CD14-positive monocyte (primary cell): ENCODE measurements at regions not wholly inside any gene's neighbourhood (a gene's known extent, or its start where the extent isn't known, plus 50 kb on each side); places are given as distances from the start of the nearest gene placed in this dataset.

ENCODE experiments used
- DNase-seq, 3 donors: peaks; one replicate each; pipeline ENCODE4 v3.0.0-alpha.2; 2011 to 2022
- H2AFZ ChIP-seq: 2 replicates; pipeline ENCODE4 v1.6.0; 2012; ENCODE audit warnings: mild to moderate bottlenecking, low read depth, low read length, inconsistent platforms; ENCODE audit not compliant: insufficient read depth, poor library complexity, severe bottlenecking
- H3K27ac ChIP-seq, 2 donors: 1 replicate in 1 of 2; 2 replicates in 1 of 2; pipeline ENCODE4 v1.5.1; 2012 to 2013; ENCODE audit warnings: low read length in 2 of 2, control low read depth in 1 of 2, inconsistent platforms in 1 of 2, low read depth in 1 of 2, mild to moderate bottlenecking in 1 of 2
- H3K27me3 ChIP-seq, 2 donors: one replicate each; pipeline versions ENCODE4 v1.6.0 to v1.6.1; 2011 to 2013; ENCODE audit warnings: low read length in 2 of 2; ENCODE audit not compliant: control insufficient read depth in 2 of 2, insufficient read depth in 2 of 2
- H3K36me3 ChIP-seq, 2 donors: replicated peaks in 1 of 2; 1 replicate in 1 of 2; 2 replicates in 1 of 2; pipeline versions ENCODE4 v1.5.1 to v1.6.1; 2012 to 2013; ENCODE audit warnings: low read length in 2 of 2, control low read depth in 1 of 2, inconsistent platforms in 1 of 2, mild to moderate bottlenecking in 1 of 2; ENCODE audit not compliant: insufficient read depth in 2 of 2, control insufficient read depth in 1 of 2
- H3K4me1 ChIP-seq, 2 donors: 1 replicate in 1 of 2; 2 replicates in 1 of 2; pipeline versions ENCODE4 v1.5.1 to v1.6.1; 2012 to 2013; ENCODE audit warnings: low read length in 2 of 2, control low read depth in 1 of 2, inconsistent platforms in 1 of 2, mild to moderate bottlenecking in 1 of 2, moderate library complexity in 1 of 2; ENCODE audit not compliant: insufficient read depth in 2 of 2, control insufficient read depth in 1 of 2
- H3K4me2 ChIP-seq: replicated peaks from 2 replicates; pipeline ENCODE3; 2012; ENCODE audit warnings: low read length, moderate library complexity, mild to moderate bottlenecking; ENCODE audit not compliant: poor library complexity, severe bottlenecking; ENCODE audit errors: extremely low read depth
- H3K4me3 ChIP-seq, 3 experiments: fragments of 200-600 bp in 1 of 3; sonication (generic) in 1 of 3; replicated peaks in 1 of 3; 1 replicate in 2 of 3; 2 replicates in 1 of 3; pipeline ENCODE4 v1.5.1; 2011 to 2013; ENCODE audit warnings: low read length in 3 of 3, mild to moderate bottlenecking in 3 of 3, control low read depth in 2 of 3, low read depth in 2 of 3, inconsistent platforms in 1 of 3, moderate library complexity in 1 of 3
- H3K79me2 ChIP-seq: 2 replicates; pipeline ENCODE4 v1.6.0; 2012; ENCODE audit warnings: mild to moderate bottlenecking, control low read depth, inconsistent platforms, low read length, moderate library complexity; ENCODE audit not compliant: insufficient read depth
- H3K9ac ChIP-seq: 2 replicates; pipeline ENCODE4 v1.6.0; 2017; ENCODE audit warnings: low read length, mild to moderate bottlenecking; ENCODE audit not compliant: insufficient read depth, poor library complexity, severe bottlenecking
- H3K9me3 ChIP-seq, 2 donors: replicated peaks in 1 of 2; 1 replicate in 1 of 2; 2 replicates in 1 of 2; pipeline versions ENCODE4 v1.5.1 to v1.6.1; 2012 to 2013; ENCODE audit warnings: low read length in 2 of 2, control low read depth in 1 of 2; ENCODE audit not compliant: control insufficient read depth in 1 of 2, insufficient read depth in 1 of 2
- H4K20me1 ChIP-seq: 2 replicates; pipeline ENCODE4 v1.6.0; 2012; ENCODE audit warnings: mild to moderate bottlenecking, low read length, control low read depth, moderate library complexity; ENCODE audit not compliant: insufficient read depth
- H3K27ac Mint-ChIP-seq, 7 donors: one replicate each; pipeline ENCODE4 v1.8.0; 2020; ENCODE audit warnings: mild to moderate bottlenecking in 7 of 7, mixed read lengths in 7 of 7, moderate library complexity in 6 of 7, inconsistent platforms in 2 of 7
- H3K27me3 Mint-ChIP-seq, 3 donors: one replicate each; pipeline ENCODE4 v1.8.0; 2021 to 2022; ENCODE audit warnings: low read depth in 3 of 3, mild to moderate bottlenecking in 3 of 3, mixed read lengths in 3 of 3, moderate library complexity in 3 of 3, inconsistent platforms in 1 of 3
- H3K36me3 Mint-ChIP-seq, 2 donors: one replicate each; pipeline ENCODE4 v1.8.0; 2020; ENCODE audit warnings: mixed read lengths in 2 of 2, inconsistent platforms in 1 of 2, mild to moderate bottlenecking in 1 of 2
- H3K4me1 Mint-ChIP-seq: one replicate; pipeline ENCODE4 v1.8.0; 2020; ENCODE audit warnings: mild to moderate bottlenecking, mixed read lengths
- H3K4me3 Mint-ChIP-seq, 2 donors: one replicate each; pipeline ENCODE4 v1.8.0; 2020; ENCODE audit warnings: mild to moderate bottlenecking in 2 of 2, mixed read lengths in 2 of 2, moderate library complexity in 1 of 2
- H3K9me3 Mint-ChIP-seq, 7 donors: one replicate each; pipeline ENCODE4 v1.8.0; 2020 to 2022; ENCODE audit warnings: mixed read lengths in 7 of 7, mild to moderate bottlenecking in 6 of 7, moderate library complexity in 6 of 7, inconsistent platforms in 2 of 7
- CTCF ChIP-seq: fragments of 200-600 bp; IDR thresholded peaks from one replicate; pipeline ENCODE4 v1.8.0; 2022; ENCODE audit warnings: antibody characterized with exemption, mild to moderate bottlenecking
- WGBS: methylation state at CpG from one replicate; pipeline ENCODE4 v1.1.5; 2013; ENCODE audit warnings: missing lambda C conversion rate; ENCODE audit not compliant: insufficient coverage; 5-methylcytosine and 5-hydroxymethylcytosine counted together
- intact Hi-C, 2 donors: fragments of 100-400 bp; cut with micrococcal nuclease; formaldehyde crosslinking; loops; one replicate each; pipeline versions ENCODE4 v1.15.0 to v1.15.1; 2023

DNA sequence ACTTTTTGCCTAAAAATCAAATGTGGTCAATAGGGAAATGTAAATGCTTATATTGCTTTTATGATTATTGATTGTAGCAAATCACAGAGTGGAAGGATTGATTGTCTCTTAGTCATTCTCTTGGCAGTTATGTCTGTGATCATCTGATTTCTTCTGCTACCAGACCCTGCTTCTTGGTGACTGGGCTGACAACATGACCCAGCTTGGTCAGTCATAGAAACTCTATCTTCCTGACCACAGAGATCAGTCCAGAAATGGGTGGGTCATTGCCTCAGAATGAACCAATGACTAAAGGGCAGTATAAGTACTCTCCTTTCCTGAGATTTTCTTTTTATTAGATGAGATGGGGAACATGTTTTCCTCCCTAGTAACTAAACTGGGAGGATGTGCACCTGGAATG lies 87.6 kb downstream of the MAIP1 start:
- peaks cover 13 to 15% of the 10 kb centered on the region in 2 donors for H3K9me3 ChIP-seq
- H4K20me1 ChIP-seq = no peaks in the 10 kb centered on the region
- Mint-ChIP-seq H3K4me3 (no peak overlapping the region), H3K27ac (no peak overlapping the region), H3K27me3 (peaks cover 0 to 1% (median 0%) of the 10 kb centered on the region in 3 donors), H3K36me3 (no peaks in the 10 kb centered on the region), H3K4me1 (peaks cover 4% of the 10 kb centered on the region), H3K9me3 (peaks cover 10 to 25% (median 18%) of the 10 kb centered on the region in 7 donors)
- H3K79me2 ChIP-seq = no peaks in the 10 kb centered on the region
- no peak overlapping the region for H3K4me2 ChIP-seq
- DNase-seq = no peak
- no peaks in the 10 kb centered on the region for H3K27me3 ChIP-seq
- no peaks in the 10 kb centered on the region for H3K4me1 ChIP-seq
- no peaks in the 10 kb centered on the region for H3K36me3 ChIP-seq
- H3K27ac ChIP-seq = no peak overlapping the region
- TF ChIP-seq CTCF = no peak
- H2AFZ ChIP-seq = no peak overlapping the region
- H3K9ac ChIP-seq = no peak overlapping the region
- intact Hi-C loops = no loop called here
- no peak overlapping the region for H3K4me3 ChIP-seq

- no peak overlapping the region for H3K4me3 ChIP-seq
- peaks cover 0 to 1% (median 0%) of the 10 kb centered on the region in 3 donors for H3K27me3 Mint-ChIP-seq
Observed at GRCh38 chr2:200044453-200044852, 89.1 kb downstream of the MAIP1 start.

More at GRCh38 chr2:200044453-200044852, 89.1 kb downstream of the MAIP1 start:
- Histone ChIP-seq H3K27me3 (no peaks in the 10 kb centered on the region), H3K9me3 (peaks cover 13 to 15% of the 10 kb centered on the region in 2 donors), H2AFZ (no peak overlapping the region), H3K4me2 (no peak overlapping the region), H3K4me1 (no peaks in the 10 kb centered on the region), H3K27ac (no peak overlapping the region), H3K9ac (no peak overlapping the region), H4K20me1 (no peaks in the 10 kb centered on the region), H3K79me2 (no peaks in the 10 kb centered on the region), H3K36me3 (no peaks in the 10 kb centered on the region)
- Mint-ChIP-seq H3K4me1 (peaks cover 4% of the 10 kb centered on the region), H3K27ac (no peak overlapping the region), H3K9me3 (peaks cover 10 to 25% (median 18%) of the 10 kb centered on the region in 7 donors), H3K36me3 (no peaks in the 10 kb centered on the region), H3K4me3 (no peak overlapping the region)
- TF ChIP-seq CTCF = no peak
- intact Hi-C loops = no loop called here
- no CpG with 5 or more reads among the region's 2 CpGs for WGBS
- DNase-seq = no peak
